Mesenchymal stem cell (in vitro differentiated cells and primary cell): ENCODE measurements at regions not wholly inside any gene's neighbourhood (a gene's known extent, or its start where the extent isn't known, plus 50 kb on each side); places are given as distances from the start of the nearest gene placed in this dataset.

Source experiments
- DNase-seq: peaks from one replicate; pipeline ENCODE4 v3.0.0-alpha.2; 2013
- H2AFZ ChIP-seq: one replicate; pipeline ENCODE4 v1.6.1; 2013; ENCODE audit warnings: low read depth, mild to moderate bottlenecking, control low read depth, inconsistent platforms, low read length, moderate library complexity
- H2AK5ac ChIP-seq: 2 replicates; pipeline ENCODE4 v1.6.1; 2013; ENCODE audit warnings: low read length, moderate library complexity, mild to moderate bottlenecking, inconsistent platforms; ENCODE audit not compliant: severe bottlenecking
- H2BK120ac ChIP-seq: one replicate; pipeline ENCODE4 v1.6.1; 2013; ENCODE audit warnings: low read depth, mild to moderate bottlenecking, inconsistent platforms, low read length, moderate library complexity
- H2BK12ac ChIP-seq, 2 experiments: one replicate each; pipeline ENCODE4 v1.6.1; 2013; ENCODE audit warnings: inconsistent platforms in 2 of 2, low read length in 2 of 2, mild to moderate bottlenecking in 2 of 2, moderate library complexity in 2 of 2, control low read depth in 1 of 2
- H2BK15ac ChIP-seq: one replicate; pipeline ENCODE4 v1.6.1; 2013; ENCODE audit warnings: mild to moderate bottlenecking, low read depth, inconsistent platforms; ENCODE audit not compliant: poor library complexity, severe bottlenecking
- H2BK5ac ChIP-seq: 2 replicates; pipeline ENCODE4 v1.6.1; 2013; ENCODE audit warnings: low read depth, mild to moderate bottlenecking, low read length, control low read depth, inconsistent platforms; ENCODE audit not compliant: poor library complexity, severe bottlenecking
- H3K14ac ChIP-seq, 2 experiments: one replicate each; pipeline ENCODE4 v1.6.1; 2013; ENCODE audit warnings: inconsistent platforms in 2 of 2, low read length in 2 of 2, control low read depth in 1 of 2, mild to moderate bottlenecking in 1 of 2, moderate library complexity in 1 of 2
- H3K18ac ChIP-seq, 2 experiments: one replicate each; pipeline ENCODE4 v1.6.1; 2013; ENCODE audit warnings: inconsistent platforms in 2 of 2, low read length in 2 of 2, control low read depth in 1 of 2, low read depth in 1 of 2, mild to moderate bottlenecking in 1 of 2
- H3K23ac ChIP-seq, 2 experiments: one replicate each; pipeline ENCODE4 v1.6.1; 2013; ENCODE audit warnings: inconsistent platforms in 2 of 2, low read length in 2 of 2, mild to moderate bottlenecking in 2 of 2, moderate library complexity in 2 of 2, control low read depth in 1 of 2
- H3K27ac ChIP-seq: 2 replicates; pipeline ENCODE4 v1.5.1; 2013; ENCODE audit warnings: mild to moderate bottlenecking, moderate library complexity, low read length, control low read depth, inconsistent platforms; ENCODE audit not compliant: poor library complexity, severe bottlenecking
- H3K27me3 ChIP-seq, 2 experiments: 2 replicates each; pipeline versions ENCODE4 v1.6.1 to v1.7.0; 2013; ENCODE audit warnings: low read length in 2 of 2, mild to moderate bottlenecking in 2 of 2, moderate library complexity in 2 of 2, control low read depth in 1 of 2, inconsistent platforms in 1 of 2; ENCODE audit not compliant: control insufficient read depth in 1 of 2, insufficient read depth in 1 of 2
- H3K36me3 ChIP-seq, 2 experiments: 2 replicates each; pipeline versions ENCODE4 v1.6.1 to v1.7.0; 2013; ENCODE audit warnings: low read length in 2 of 2, control low read depth in 1 of 2, inconsistent platforms in 1 of 2, low read depth in 1 of 2, mild to moderate bottlenecking in 1 of 2; ENCODE audit not compliant: insufficient read depth in 2 of 2, control insufficient read depth in 1 of 2
- H3K4ac ChIP-seq, 2 experiments: one replicate each; pipeline ENCODE4 v1.6.1; 2013; ENCODE audit warnings: inconsistent platforms in 2 of 2, low read length in 2 of 2, mild to moderate bottlenecking in 2 of 2, moderate library complexity in 2 of 2, control low read depth in 1 of 2, low read depth in 1 of 2
- H3K4me1 ChIP-seq: 2 replicates; pipeline ENCODE4 v1.6.1; 2013; ENCODE audit warnings: low read depth, low read length, control low read depth; ENCODE audit not compliant: control insufficient read depth, insufficient read depth
- H3K4me2 ChIP-seq: 2 replicates; pipeline ENCODE4 v1.6.1; 2013; ENCODE audit warnings: low read length, mild to moderate bottlenecking, inconsistent platforms; ENCODE audit not compliant: poor library complexity, severe bottlenecking
- H3K4me3 ChIP-seq, 2 experiments: 2 replicates each; pipeline versions ENCODE4 v1.5.1 to v1.7.0; 2013; ENCODE audit warnings: low read length in 2 of 2, mild to moderate bottlenecking in 2 of 2, control low read depth in 1 of 2, low read depth in 1 of 2; ENCODE audit not compliant: insufficient read depth in 1 of 2
- H3K79me1 ChIP-seq: replicated peaks from 2 replicates; pipeline ENCODE4 v1.6.1; 2013; ENCODE audit warnings: mild to moderate bottlenecking, control low read depth, low read length, inconsistent platforms; ENCODE audit not compliant: poor library complexity, severe bottlenecking
- H3K9ac ChIP-seq: 2 replicates; pipeline ENCODE4 v1.7.0; 2013; ENCODE audit warnings: mild to moderate bottlenecking, low read length, moderate library complexity
- H3K9me3 ChIP-seq: 2 replicates; pipeline ENCODE4 v1.7.0; 2013; ENCODE audit warnings: mild to moderate bottlenecking, low read length; ENCODE audit not compliant: control insufficient read depth
- H4K8ac ChIP-seq: one replicate; pipeline ENCODE4 v1.6.1; 2013; ENCODE audit warnings: inconsistent platforms, mild to moderate bottlenecking, low read length, moderate library complexity
- H4K91ac ChIP-seq: one replicate; pipeline ENCODE4 v1.6.1; 2013; ENCODE audit warnings: mild to moderate bottlenecking, low read length, inconsistent platforms
- WGBS: methylation state at CpG from one replicate; pipeline ENCODE4 v1.1.7; 2013; ENCODE audit warnings: mixed read lengths; 5-methylcytosine and 5-hydroxymethylcytosine counted together

- H3K23ac ChIP-seq, result no peak overlapping the region
Observed at GRCh38 chr5:175015028-175015685, 290.8 kb downstream of the MSX2 start.

GRCh38 chr5:175013251-175013650 is 288.9 kb downstream of the MSX2 start:
- Histone ChIP-seq H3K9me3 (no peaks in the 10 kb centered on the region), H3K9ac (no peak overlapping the region)

More at GRCh38 chr5:175015028-175015685, 290.8 kb downstream of the MSX2 start:
- H3K27ac ChIP-seq, result no peak overlapping the region
- no peak overlapping the region for H2BK5ac ChIP-seq
- WGBS, result 53% methylated on average over 3 of the region's 5 CpGs
- no peak overlapping the region for H3K4me3 ChIP-seq
- H2BK120ac ChIP-seq, result no peak overlapping the region
- no peak overlapping the region for H2AK5ac ChIP-seq
- no peak overlapping the region for H3K4ac ChIP-seq
- no peaks in the 10 kb centered on the region for H3K27me3 ChIP-seq
- DNase-seq, result no peak
- no peak overlapping the region for H2BK12ac ChIP-seq
- H3K4me2 ChIP-seq, result no peak overlapping the region
- H3K9ac ChIP-seq, result no peak overlapping the region
- no peak overlapping the region for H3K14ac ChIP-seq
- no peak overlapping the region for H2AFZ ChIP-seq
- no peaks in the 10 kb centered on the region for H3K4me1 ChIP-seq
- no peak overlapping the region for H3K18ac ChIP-seq
- no peak overlapping the region for H4K8ac ChIP-seq
- no peaks in the 10 kb centered on the region for H3K36me3 ChIP-seq
- H4K91ac ChIP-seq, result no peak overlapping the region
- no peaks in the 10 kb centered on the region for H3K9me3 ChIP-seq
- H3K79me1 ChIP-seq, result no peaks in the 10 kb centered on the region
- no peak overlapping the region for H2BK15ac ChIP-seq

GRCh38 chr5:175012267-175012666 is 287.9 kb downstream of the MSX2 start:
- H3K27me3 ChIP-seq, result no peaks in the 10 kb centered on the region
- H2BK120ac ChIP-seq, result no peak overlapping the region

More at GRCh38 chr5:175013251-175013650, 288.9 kb downstream of the MSX2 start:
- Histone ChIP-seq H2BK12ac (no peak overlapping the region), H3K4me3 (no peak overlapping the region), H2AFZ (no peak overlapping the region), H3K23ac (no peak overlapping the region), H3K14ac (no peak overlapping the region), H2AK5ac (no peak overlapping the region), H4K8ac (no peak overlapping the region), H3K4ac (no peak overlapping the region), H3K4me1 (no peaks in the 10 kb centered on the region), H2BK120ac (no peak overlapping the region), H3K36me3 (no peaks in the 10 kb centered on the region), H2BK15ac (no peak overlapping the region), H3K27me3 (no peaks in the 10 kb centered on the region), H4K91ac (no peak overlapping the region), H3K4me2 (no peak overlapping the region), H3K18ac (no peak overlapping the region), H3K27ac (no peak overlapping the region), H3K79me1 (no peaks in the 10 kb centered on the region), H2BK5ac (no peak overlapping the region)
- no peak for DNase-seq
- WGBS, result 66% methylated on average over 4 of the region's 4 CpGs

GRCh38 chr5:175003531-175003930 is 279.1 kb downstream of the MSX2 start:
- Histone ChIP-seq H3K27ac (no peak overlapping the region), H2BK5ac (no peak overlapping the region), H3K79me1 (no peaks in the 10 kb centered on the region), H2BK15ac (no peak overlapping the region), H4K91ac (no peak overlapping the region), H3K36me3 (no peaks in the 10 kb centered on the region), H3K9me3 (peaks cover 2% of the 10 kb centered on the region), H2BK120ac (no peak overlapping the region), H3K9ac (no peak overlapping the region), H3K4me2 (no peak overlapping the region), H2AFZ (no peak overlapping the region), H3K4me1 (no peaks in the 10 kb centered on the region), H3K4me3 (no peak overlapping the region), H2AK5ac (no peak overlapping the region), H3K23ac (no peak overlapping the region), H3K4ac (no peak overlapping the region), H3K14ac (no peak overlapping the region), H4K8ac (no peak overlapping the region), H3K18ac (no peak overlapping the region), H2BK12ac (no peak overlapping the region), H3K27me3 (peaks cover 0 to 8% of the 10 kb centered on the region in 2 experiments)
- no peak for DNase-seq
- 35% methylated on average over 2 of the region's 2 CpGs for WGBS

More at GRCh38 chr5:175012267-175012666, 287.9 kb downstream of the MSX2 start:
- H3K14ac ChIP-seq, result no peak overlapping the region
- H2BK5ac ChIP-seq, result no peak overlapping the region
- WGBS, result 67% methylated on average over 8 of the region's 8 CpGs
- H3K18ac ChIP-seq, result no peak overlapping the region
- H3K23ac ChIP-seq, result no peak overlapping the region
- no peaks in the 10 kb centered on the region for H3K4me1 ChIP-seq
- no peak overlapping the region for H3K4me2 ChIP-seq
- H3K4ac ChIP-seq, result no peak overlapping the region
- H3K79me1 ChIP-seq, result no peaks in the 10 kb centered on the region
- no peak overlapping the region for H3K27ac ChIP-seq
- no peak overlapping the region for H2AK5ac ChIP-seq
- H2AFZ ChIP-seq, result no peak overlapping the region
- DNase-seq, result no peak
- H2BK15ac ChIP-seq, result no peak overlapping the region
- no peak overlapping the region for H3K9ac ChIP-seq
- H3K36me3 ChIP-seq, result no peaks in the 10 kb centered on the region
- no peak overlapping the region for H4K91ac ChIP-seq
- no peaks in the 10 kb centered on the region for H3K9me3 ChIP-seq
- H3K4me3 ChIP-seq, result no peak overlapping the region
- no peak overlapping the region for H4K8ac ChIP-seq
- H2BK12ac ChIP-seq, result no peak overlapping the region
